GM18873 (cell line): ENCODE measurements at regions not wholly inside any gene's neighbourhood (a gene's known extent, or its start where the extent isn't known, plus 50 kb on each side); places are given as distances from the start of the nearest gene placed in this dataset.

Experiments used
- ATAC-seq: cut with Tn5 transposase; IDR thresholded peaks from one replicate; pipeline ENCODE4 v1.9.1; 2021; ENCODE audit warnings: mild to moderate bottlenecking, moderate library complexity, moderate number of reproducible peaks; ENCODE audit not compliant: unreplicated experiment, low FRiP score

DNA sequence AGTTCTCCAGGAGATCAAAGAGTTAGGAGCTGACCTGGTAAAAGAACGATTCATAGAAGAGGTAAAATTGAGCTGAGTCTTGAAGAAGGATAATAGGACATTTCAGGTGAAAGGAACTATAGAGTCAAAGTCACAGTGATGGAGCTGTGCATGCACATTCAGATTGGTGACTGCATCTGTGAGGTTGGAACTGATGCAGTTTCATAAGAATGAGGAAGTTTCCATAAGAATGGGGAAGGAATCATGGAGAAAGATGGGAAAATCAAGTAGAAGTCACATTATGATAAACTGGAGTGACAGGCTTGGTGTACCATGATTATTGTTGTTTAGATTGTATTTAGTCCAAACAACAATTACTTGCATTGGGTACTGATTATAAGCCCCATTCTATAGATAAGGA is 232.2 kb downstream of the FAM76B start:
- no peak for ATAC-seq

DNA sequence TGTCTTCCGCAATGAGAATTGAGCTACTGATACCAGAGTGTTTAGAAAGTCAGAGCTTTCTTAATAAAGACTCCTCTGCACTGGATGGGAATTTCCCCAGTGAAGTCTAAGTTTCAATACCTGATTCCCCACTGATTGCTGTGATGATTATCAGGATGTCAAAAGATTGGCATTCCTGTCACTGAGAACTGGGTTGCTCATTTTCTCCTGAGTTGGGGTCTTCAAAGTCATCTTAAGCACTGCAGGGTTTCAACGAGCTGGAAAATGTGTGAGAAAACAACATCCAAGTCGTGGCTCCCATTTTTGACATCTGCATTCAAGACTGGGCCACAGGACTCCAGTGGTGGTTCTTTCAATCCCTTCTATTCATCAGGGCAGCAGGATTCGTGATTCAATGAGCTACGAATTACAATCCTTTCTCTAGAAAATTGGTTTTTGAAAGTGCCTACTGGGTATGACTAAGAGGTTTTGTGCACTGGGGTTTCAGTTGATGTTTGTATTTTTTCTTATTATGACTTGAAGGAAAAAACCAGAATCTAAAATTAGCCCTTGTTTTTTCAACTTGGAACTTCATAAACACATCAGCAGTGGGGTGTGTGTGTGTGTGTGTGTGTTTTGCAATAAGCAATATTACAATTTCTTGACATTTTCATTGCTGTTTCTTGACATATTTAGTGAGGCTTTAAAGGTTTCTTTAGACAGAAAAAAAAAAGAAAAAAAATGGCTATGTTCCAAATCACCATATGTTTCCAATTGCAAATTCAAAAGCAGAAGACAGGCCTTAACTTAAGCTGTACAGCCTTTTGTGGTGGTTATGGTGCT is 233.0 kb downstream of the FAM76B start:
- peak; percentile 90 for ATAC-seq

DNA sequence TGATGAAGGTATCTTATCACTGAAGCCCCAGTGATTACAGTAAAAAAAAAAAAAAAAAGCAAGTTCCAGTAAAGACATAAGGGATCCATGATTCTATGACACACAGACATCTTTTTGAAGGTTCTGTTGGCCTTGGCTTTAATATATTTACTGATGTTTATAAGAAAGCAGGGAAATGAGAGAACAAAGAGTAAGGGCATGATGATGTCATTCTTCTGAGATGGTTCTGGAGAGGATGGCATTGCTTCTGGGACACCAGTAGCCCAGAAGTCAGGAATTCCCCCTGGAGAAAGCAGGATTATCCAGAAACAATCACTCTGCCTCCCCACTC is 233.6 kb downstream of the FAM76B start:
- ATAC-seq = no peak

- no peak for ATAC-seq
Observed at GRCh38 chr11:95554911-95555310, 234.7 kb downstream of the FAM76B start.

DNA sequence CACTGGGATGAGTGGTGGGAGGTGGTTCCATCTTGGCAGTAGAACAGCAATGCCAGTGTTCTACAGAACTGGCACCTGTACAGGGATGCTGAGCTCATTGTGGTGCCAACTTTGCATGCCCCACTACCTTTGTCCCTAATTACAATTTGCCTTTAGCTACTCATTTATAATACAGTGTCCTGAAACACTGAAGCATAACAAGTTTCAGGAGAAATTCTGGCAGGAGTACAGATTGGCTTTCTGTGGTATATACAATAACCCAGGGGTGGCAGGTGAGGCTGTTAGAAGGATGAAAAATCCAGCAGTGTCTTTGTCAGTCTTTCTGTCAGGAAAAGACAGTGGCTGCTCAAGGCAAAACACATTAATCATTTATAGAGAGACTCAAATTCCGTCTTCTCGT is 240.3 kb downstream of the FAM76B start:
- no peak for ATAC-seq

DNA sequence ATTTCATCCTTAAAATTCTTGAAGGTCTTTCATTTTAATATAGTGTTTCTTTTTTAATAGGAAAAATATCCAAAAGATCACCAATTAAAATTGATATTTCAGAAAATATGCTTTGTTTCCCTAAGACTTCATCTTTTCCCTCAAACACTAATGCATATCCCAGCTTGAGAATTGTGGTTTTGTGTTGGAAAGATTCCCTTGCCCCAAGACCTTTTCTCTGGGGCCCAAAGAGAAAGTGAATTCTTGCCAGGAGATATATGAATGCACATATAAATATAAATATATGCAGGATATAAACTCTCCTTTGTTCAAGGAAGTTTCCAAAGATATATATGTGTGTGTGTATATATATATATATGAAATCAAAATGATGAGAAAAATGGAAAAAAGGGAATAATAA is 241.2 kb downstream of the FAM76B start:
- no peak for ATAC-seq

DNA sequence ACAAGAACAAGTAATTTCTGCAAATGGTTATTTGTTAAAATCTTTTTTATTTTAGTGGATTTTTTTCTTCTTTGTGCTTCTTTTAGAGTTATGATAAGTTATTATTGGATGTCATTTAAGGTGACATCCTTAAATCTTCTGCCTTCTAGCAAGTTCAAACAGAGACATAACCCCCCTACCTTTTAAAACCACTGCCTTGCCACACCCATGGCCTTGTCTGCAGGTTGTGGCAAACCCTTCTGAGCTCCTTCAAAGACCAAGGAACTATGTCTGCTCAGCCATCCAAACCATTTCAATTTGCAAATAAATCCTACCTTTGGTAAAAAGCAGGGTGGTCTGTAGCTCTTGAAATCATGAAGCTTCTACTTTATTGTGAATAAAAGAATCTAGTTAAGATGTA is 241.6 kb downstream of the FAM76B start:
- no peak for ATAC-seq

GRCh38 chr11:95547186-95547585 is 242.4 kb downstream of the FAM76B start:
- ATAC-seq = no peak

GRCh38 chr11:95545116-95545875 is 244.3 kb downstream of the FAM76B start:
- ATAC-seq = no peak

DNA sequence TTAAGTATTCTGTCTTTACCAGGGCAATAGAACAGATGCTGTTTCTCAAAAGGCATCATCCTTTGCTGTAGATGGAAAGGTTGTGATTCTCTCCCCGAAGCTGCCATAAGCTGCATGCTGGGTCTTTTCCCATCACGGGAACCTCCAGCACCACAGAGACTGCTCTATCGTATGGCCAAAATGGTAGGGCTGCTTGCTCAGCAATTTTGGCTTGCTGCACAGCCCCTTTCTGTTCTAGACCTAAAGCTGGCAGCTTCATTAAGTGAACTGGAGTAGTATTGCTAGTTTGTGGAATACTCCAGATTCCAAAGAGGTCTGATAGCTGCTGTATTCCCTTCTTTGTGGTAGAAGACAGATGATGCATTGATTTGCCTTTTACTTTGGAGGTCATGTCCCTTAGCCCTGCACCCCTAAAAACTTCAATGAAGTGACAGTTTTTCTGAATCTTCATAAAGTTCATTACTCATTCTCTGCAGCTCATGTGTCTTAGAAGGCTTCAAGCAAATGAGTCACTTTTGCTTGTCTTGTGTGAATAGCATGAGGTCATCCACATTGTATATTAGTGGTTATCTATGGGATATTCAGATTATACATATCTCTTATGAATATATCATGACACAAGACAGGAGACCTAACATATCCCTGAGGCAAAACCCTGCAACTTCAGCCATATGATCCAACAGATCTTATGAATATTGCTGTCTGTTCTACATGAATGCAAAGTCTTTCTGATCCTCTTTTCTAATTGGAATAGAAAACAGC is 245.3 kb downstream of the FAM76B start:
- ATAC-seq = no peak

- no peak for ATAC-seq
Observed at GRCh38 chr11:95542868-95543551, 246.6 kb downstream of the FAM76B start.

DNA sequence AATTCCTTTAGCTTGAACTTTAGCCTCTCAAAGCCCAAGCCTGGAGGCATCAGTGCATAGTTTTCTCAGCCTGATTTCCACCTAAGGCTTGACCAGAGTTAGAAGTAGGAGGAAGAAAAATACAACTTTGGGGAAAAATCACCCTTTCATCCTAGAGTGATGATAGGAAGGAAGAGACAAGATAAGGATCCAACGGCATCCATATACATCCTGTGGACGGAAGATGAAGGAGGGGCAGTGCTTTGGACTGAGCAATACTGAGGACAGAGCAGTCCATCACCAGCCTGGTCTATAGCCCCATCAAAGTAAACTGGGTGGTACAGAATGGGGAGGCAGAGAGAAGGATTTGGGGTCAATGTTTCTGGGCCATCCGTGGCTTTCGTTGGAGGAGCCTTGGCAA is 247.9 kb downstream of the FAM76B start:
- no peak for ATAC-seq

DNA sequence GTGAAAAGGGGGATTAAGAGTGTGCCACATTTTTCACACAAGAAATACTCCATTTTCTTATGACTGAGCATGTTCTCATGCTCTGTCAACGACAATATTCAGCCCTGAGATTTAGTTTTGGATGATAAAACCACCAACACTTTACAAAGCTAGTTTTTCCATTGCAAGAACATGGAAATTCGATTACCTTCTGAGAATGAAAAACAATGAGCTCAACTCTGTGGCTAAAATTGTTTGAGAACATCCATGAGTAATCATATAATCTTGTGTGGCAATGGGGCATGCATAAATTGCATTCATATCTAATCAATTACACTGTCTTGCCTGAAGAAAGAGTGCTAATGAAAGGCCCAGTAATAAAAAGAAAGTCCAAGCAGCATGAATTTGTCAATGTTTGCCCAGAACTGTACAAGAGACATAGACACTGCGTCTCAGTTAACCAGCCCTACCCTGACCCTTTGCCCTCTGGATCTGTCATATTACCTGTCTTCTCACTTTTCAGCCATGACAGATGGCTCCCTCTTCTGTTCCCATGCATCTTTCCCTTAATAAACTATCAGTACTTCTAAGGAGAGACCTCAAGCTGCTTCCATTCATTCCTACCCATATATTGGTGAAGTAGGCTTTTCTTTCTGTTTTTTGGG is 253.4 kb downstream of the FAM76B start:
- no peak for ATAC-seq

DNA sequence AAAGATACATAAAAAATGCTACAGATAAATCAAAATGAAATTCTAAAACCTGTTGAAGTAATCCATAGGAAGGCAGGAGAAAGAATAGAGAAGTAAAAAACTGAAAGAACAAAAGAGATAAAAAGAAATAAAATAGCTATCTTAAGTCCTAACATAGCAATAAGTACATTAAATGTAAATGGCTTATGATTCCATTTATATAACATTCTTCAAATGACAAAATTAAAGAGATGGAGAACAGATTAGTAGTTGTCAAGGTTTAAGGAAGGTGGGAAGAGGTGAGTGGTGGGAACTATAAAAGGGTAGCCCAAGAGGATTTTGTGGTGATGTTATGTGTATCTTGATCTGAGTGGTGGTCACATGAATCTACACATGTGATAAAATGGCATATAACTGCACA is 254.8 kb downstream of the FAM76B start:
- ATAC-seq = no peak

- no peak for ATAC-seq
Observed at GRCh38 chr11:95534226-95534625, 255.4 kb downstream of the FAM76B start.

GRCh38 chr11:95531116-95531515 is 258.5 kb downstream of the FAM76B start:
- ATAC-seq = no peak

DNA sequence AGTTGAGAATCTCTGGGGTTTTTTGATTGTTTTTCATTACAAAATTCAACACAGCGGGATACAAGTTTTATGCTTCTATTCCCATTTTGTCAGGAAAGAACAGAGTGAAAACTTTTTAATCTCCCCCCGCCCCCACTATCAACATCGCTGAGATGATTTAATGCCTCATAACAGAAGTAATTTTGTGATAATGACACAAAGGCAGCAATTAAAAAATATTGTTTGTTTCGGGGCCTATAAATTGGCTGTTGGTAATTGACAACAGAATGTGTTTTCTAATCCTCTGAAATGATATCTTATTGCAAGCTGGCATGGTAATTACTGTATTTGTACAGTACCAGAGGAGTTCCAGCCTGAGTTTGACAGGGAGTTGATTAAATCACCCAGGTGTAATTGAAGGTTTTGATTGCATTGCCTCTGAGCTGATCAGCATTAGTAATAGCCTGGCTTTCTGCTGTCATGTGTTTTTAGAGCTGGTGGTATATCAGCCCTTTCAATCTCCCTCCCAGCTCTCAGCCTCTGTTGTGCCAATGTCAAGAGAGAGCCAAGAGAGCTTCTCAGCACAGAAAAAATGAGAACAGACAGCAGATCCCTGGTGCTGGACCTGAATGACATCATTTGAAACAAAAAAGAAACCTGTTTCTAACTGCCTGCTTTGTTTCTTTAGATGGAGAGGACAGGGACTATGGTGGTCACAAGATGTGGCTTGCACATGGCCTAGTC is 265.1 kb downstream of the FAM76B start:
- ATAC-seq = no peak

DNA sequence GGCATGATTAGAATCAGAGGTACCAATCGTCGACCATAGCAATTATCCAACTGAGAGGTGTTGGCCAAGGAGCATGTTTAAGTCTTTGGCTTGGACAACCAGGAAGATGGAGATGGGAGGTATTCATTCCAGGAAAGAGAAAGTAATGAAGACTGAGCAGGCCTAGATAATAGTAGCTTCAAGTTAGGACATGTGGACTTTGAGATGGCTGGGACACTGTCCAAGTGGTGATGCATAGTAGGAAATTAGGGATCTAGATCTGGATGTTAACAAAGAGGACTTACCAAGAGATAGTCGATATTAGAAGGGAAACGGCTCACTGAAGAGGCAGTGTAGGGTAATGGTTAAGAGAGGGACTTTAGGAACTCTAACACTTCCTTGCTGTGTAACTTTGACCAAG is 266.7 kb downstream of the FAM76B start:
- ATAC-seq = no peak

- ATAC-seq = no peak
Observed at GRCh38 chr11:95521862-95522261, 267.7 kb downstream of the FAM76B start.

DNA sequence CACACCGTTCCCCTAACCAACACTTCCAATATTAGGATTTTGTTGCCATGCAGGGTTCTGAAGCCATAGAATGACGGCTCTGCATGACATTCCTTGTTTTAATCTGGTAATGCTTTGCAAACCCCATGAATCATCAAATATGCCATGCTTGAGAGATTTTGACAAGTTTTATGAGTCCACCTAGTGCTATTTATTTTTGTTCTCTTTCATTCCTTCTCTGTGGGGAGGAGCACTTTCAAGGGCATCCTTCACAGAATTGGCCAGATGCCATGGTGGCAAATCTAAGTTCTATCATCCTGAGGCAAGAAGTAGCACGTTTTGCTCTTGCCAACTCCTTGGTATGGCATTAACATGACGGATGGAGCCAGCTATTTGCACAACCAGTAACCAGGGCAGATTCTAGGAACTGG is 268.4 kb downstream of the FAM76B start:
- no peak for ATAC-seq
